ENCODE measurements at regions not wholly inside any gene's neighbourhood (a gene's known extent, or its start where the extent isn't known, plus 50 kb on each side); places are given as distances from the start of the nearest gene placed in this dataset.

GRCh38 chr1:18549906-18550305 is 69.2 kb downstream of the KLHDC7A start:
- Histone ChIP-seq H3K4me2 (ENCODE audit: insufficient read depth in 1 of 2, low read depth in 2 of 2, low read length in 2 of 2) (no peak overlapping the region), H3K79me1 (ENCODE audit: low read depth, low read length) (no peaks in the 10 kb centered on the region), H2BK5ac (ENCODE audit: low read depth, low read length) (no peak overlapping the region), H3K4me3 (ENCODE audit: extremely low read depth in 1 of 4, insufficient read depth in 2 of 4, low read depth in 3 of 4, low read length in 4 of 4) (no peak overlapping the region), H3K9ac (replicated peaks in 1 of 4; ENCODE audit: extremely low read depth in 1 of 4, low read depth in 3 of 4, low read length in 3 of 4) (no peak overlapping the region), H2BK12ac (ENCODE audit: low read depth, low read length) (no peak overlapping the region), H4K5ac (ENCODE audit: insufficient read length, low read depth, low read length) (no peak overlapping the region), H3K36me3 (ENCODE audit: control insufficient read depth in 2 of 4, insufficient read depth in 4 of 4, low read length in 3 of 4) (no peaks in the 10 kb centered on the region), H2BK15ac (ENCODE audit: low read length) (no peak overlapping the region), H2AK5ac (ENCODE audit: low read depth, low read length) (no peak overlapping the region), H4K20me1 (replicated peaks in 1 of 2; ENCODE audit: control insufficient read depth in 1 of 2, insufficient read depth in 2 of 2, low read length in 2 of 2) (no peaks in the 10 kb centered on the region), H3K23me2 (ENCODE audit: low read depth, low read length) (no peaks in the 10 kb centered on the region), H3K9me3 (ENCODE audit: insufficient read depth in 2 of 2, low read depth in 1 of 2, low read length in 1 of 2) (no peaks in the 10 kb centered on the region), H3K14ac (ENCODE audit: insufficient read length) (no peak overlapping the region), H4K91ac (replicated peaks; ENCODE audit: insufficient read length, low read length) (no peak overlapping the region), H3K27ac (ENCODE audit: low read depth, low read length) (no peak overlapping the region), H3K4me1 (replicated peaks in 1 of 4; ENCODE audit: control insufficient read depth in 3 of 4, insufficient read depth in 4 of 4, low read length in 3 of 4) (peaks cover 0 to 7% (median 3%) of the 10 kb centered on the region in 4 experiments; a peak in 4 of 7 replicates), H3K79me2 (ENCODE audit: control insufficient read depth in 1 of 2, insufficient read depth in 2 of 2, low read length in 2 of 2) (no peaks in the 10 kb centered on the region), H2BK120ac (replicated peaks; ENCODE audit: low read depth, low read length) (no peak overlapping the region), H4K8ac (ENCODE audit: extremely low read depth, insufficient read depth, low read length) (no peak overlapping the region), H3K27me3 (replicated peaks in 1 of 4; ENCODE audit: control insufficient read depth in 3 of 4, extremely low read depth in 1 of 4, insufficient read depth in 3 of 4, low read length in 3 of 4) (peaks cover 0 to 2% (median 0%) of the 10 kb centered on the region in 4 experiments; a peak in 1 of 7 replicates), H3K23ac (ENCODE audit: insufficient read length) (no peak overlapping the region), H3K18ac (ENCODE audit: extremely low read depth, low read length) (no peak overlapping the region), H3K56ac (replicated peaks; ENCODE audit: insufficient read length, low read depth, low read length) (no peak overlapping the region), H2AFZ (ENCODE audit: low read length) (no peak overlapping the region), H2BK20ac (ENCODE audit: low read length) (no peak overlapping the region), H3K4ac (replicated peaks; ENCODE audit: insufficient read length, low read depth, low read length) (no peak overlapping the region)
- FAIRE-seq = no peak
- ChIA-PET POLR2A (ENCODE audit: partially characterized antibody) (no interaction called here), CTCF (ENCODE audit: partially characterized antibody) (interaction anchor here (0.7 to 50.4 kb wide), 4 partner anchors 9 to 226 kb away, joined by 3 to 984 read pairs (median 4); no protein-coding TSS in a partner anchor)
- 80% methylated on average over 4 of the region's 4 CpGs; no CpG with 5 or more reads in 1 of the 2 experiments for WGBS, 2 experiments (ENCODE audit: extremely low coverage in 1 of 2, insufficient coverage in 1 of 2, insufficient read length in 1 of 2, insufficient replicate concordance in 2 of 2, low coverage in 1 of 2, low lambda C conversion rate in 2 of 2, missing lambda C conversion rate in 1 of 2)
- DNase-seq (ENCODE audit: low read depth in 1 of 2, low spot score in 2 of 2) = no peak
- TF ChIP-seq NRF1 (IDR thresholded peaks at IDR 0.05; ENCODE audit: low read depth, low read length) (no peak), SP4 (IDR thresholded peaks at IDR 0.05; ENCODE audit: low read length) (no peak), MAX (IDR thresholded peaks at IDR 0.05) (no peak), GTF2F1 (IDR thresholded peaks at IDR 0.05; ENCODE audit: borderline replicate concordance, low read depth, low read length) (no peak), KDM5A (IDR thresholded peaks at IDR 0.05; ENCODE audit: low read length) (no peak), CREB1 (IDR thresholded peaks at IDR 0.05) (no peak), ASH2L (IDR thresholded peaks at IDR 0.05; ENCODE audit: low read length) (no peak), JUN (IDR thresholded peaks at IDR 0.05; ENCODE audit: low read depth, low read length) (no peak), CHD2 (IDR thresholded peaks at IDR 0.05; ENCODE audit: low read length) (no peak), BCL11A (IDR thresholded peaks at IDR 0.05; ENCODE audit: low read depth in 2 of 2, low read length in 2 of 2) (no peak), PHF8 (conservative IDR thresholded peaks at IDR 0.05; ENCODE audit: low read depth, low read length) (no peak), TAF7 (optimal IDR thresholded peaks at IDR 0.05; ENCODE audit: borderline replicate concordance, low read depth, low read length) (no peak), MAFK (IDR thresholded peaks at IDR 0.05; ENCODE audit: low read depth, low read length) (no peak), CHD1 (IDR thresholded peaks at IDR 0.05; ENCODE audit: low read depth, low read length) (no peak)
- TF ChIP-seq, protein P1, sequence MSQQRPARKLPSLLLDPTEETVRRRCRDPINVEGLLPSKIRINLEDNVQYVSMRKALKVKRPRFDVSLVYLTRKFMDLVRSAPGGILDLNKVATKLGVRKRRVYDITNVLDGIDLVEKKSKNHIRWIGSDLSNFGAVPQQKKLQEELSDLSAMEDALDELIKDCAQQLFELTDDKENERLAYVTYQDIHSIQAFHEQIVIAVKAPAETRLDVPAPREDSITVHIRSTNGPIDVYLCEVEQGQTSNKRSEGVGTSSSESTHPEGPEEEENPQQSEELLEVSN (IDR thresholded peaks at IDR 0.05) = no peak
